H1 (cell line): ENCODE measurements at regions not wholly inside any gene's neighbourhood (a gene's known extent, or its start where the extent isn't known, plus 50 kb on each side); places are given as distances from the start of the nearest gene placed in this dataset.

Source experiments
- CTCF ChIA-PET: fragments of 300-600 bp; sonication (Branson Sonifier 250); formaldehyde crosslinking; loops from one replicate; lab custom pipeline; 2021; ENCODE audit not compliant: partially characterized antibody; lab: Charles Lee
- POLR2A ChIA-PET: fragments of 300-600 bp; sonication (Branson Sonifier 250); formaldehyde crosslinking; loops from one replicate; lab custom pipeline; 2021; ENCODE audit warnings: inconsistent platforms; ENCODE audit not compliant: partially characterized antibody; lab: Charles Lee
- DNase-seq, 2 experiments: peaks; one replicate each; pipeline versions ENCODE4 v3.0.0 to v3.0.0-alpha.2; 2010 to 2022; ENCODE audit warnings: low spot score in 2 of 2, low read depth in 1 of 2, mixed read lengths in 1 of 2
- FAIRE-seq: peaks from 2 replicates; lab custom pipeline; 2011; peaks lifted over from hg19 to GRCh38; lab: Jason Lieb, UNC
- H2AFZ ChIP-seq: 2 replicates; pipeline ENCODE4 v1.8.1; 2012; ENCODE audit warnings: low read length, inconsistent platforms
- H2AK5ac ChIP-seq: 2 replicates; pipeline ENCODE4 v1.6.1; 2013; ENCODE audit warnings: low read depth, low read length
- H2BK120ac ChIP-seq: replicated peaks from 2 replicates; pipeline ENCODE3; 2013; ENCODE audit warnings: low read depth, low read length, inconsistent platforms
- H2BK12ac ChIP-seq: 2 replicates; pipeline ENCODE4 v1.6.1; 2013; ENCODE audit warnings: low read depth, low read length
- H2BK15ac ChIP-seq: 2 replicates; pipeline ENCODE4 v1.6.1; 2013; ENCODE audit warnings: low read length
- H2BK20ac ChIP-seq: 2 replicates; pipeline ENCODE4 v1.6.1; 2013; ENCODE audit warnings: low read length
- H2BK5ac ChIP-seq: 2 replicates; pipeline ENCODE4 v1.6.1; 2013; ENCODE audit warnings: low read depth, low read length
- H3K14ac ChIP-seq: 2 replicates; pipeline ENCODE4 v1.6.1; 2013; ENCODE audit warnings: inconsistent platforms; ENCODE audit not compliant: insufficient read length
- H3K18ac ChIP-seq: 2 replicates; pipeline ENCODE4 v1.6.1; 2013; ENCODE audit warnings: low read length; ENCODE audit errors: extremely low read depth
- H3K23ac ChIP-seq: 2 replicates; pipeline ENCODE4 v1.6.1; 2013; ENCODE audit warnings: inconsistent platforms; ENCODE audit not compliant: insufficient read length
- H3K23me2 ChIP-seq: 2 replicates; pipeline ENCODE4 v1.6.1; 2013; ENCODE audit warnings: low read depth, low read length
- H3K27ac ChIP-seq: 2 replicates; pipeline ENCODE4 v1.6.1; 2011; ENCODE audit warnings: low read depth, low read length, inconsistent platforms
- H3K27me3 ChIP-seq, 4 experiments: replicated peaks in 1 of 4; 1 replicate in 1 of 4; 2 replicates in 3 of 4; pipeline versions ENCODE4 v1.6.1 to v1.8.1; 2011 to 2013; ENCODE audit warnings: low read length in 3 of 4, mild to moderate bottlenecking in 3 of 4, inconsistent platforms in 2 of 4, mixed read lengths in 2 of 4, moderate library complexity in 1 of 4; ENCODE audit not compliant: control insufficient read depth in 3 of 4, insufficient read depth in 3 of 4; ENCODE audit errors: extremely low read depth in 1 of 4
- H3K36me3 ChIP-seq, 4 experiments: 2 replicates each; pipeline versions ENCODE4 v1.6.1 to v1.8.1; 2011 to 2013; ENCODE audit warnings: mild to moderate bottlenecking in 4 of 4, low read length in 3 of 4, moderate library complexity in 2 of 4, control low read depth in 1 of 4, inconsistent platforms in 1 of 4; ENCODE audit not compliant: insufficient read depth in 4 of 4, control insufficient read depth in 2 of 4
- H3K4ac ChIP-seq: replicated peaks from 2 replicates; pipeline ENCODE3; 2013; ENCODE audit warnings: low read length, low read depth, mixed read lengths, inconsistent platforms; ENCODE audit not compliant: insufficient read length
- H3K4me1 ChIP-seq, 4 experiments: replicated peaks in 1 of 4; 1 replicate in 1 of 4; 2 replicates in 3 of 4; pipeline versions ENCODE4 v1.6.1 to v1.8.1; 2011 to 2013; ENCODE audit warnings: low read length in 3 of 4, inconsistent platforms in 2 of 4, mixed read lengths in 1 of 4; ENCODE audit not compliant: insufficient read depth in 4 of 4, control insufficient read depth in 3 of 4
- H3K4me2 ChIP-seq, 2 experiments: 2 replicates each; pipeline versions ENCODE4 v1.6.1 to v1.8.1; 2011 to 2013; ENCODE audit warnings: low read depth in 2 of 2, low read length in 2 of 2, control low read depth in 1 of 2, inconsistent platforms in 1 of 2, mild to moderate bottlenecking in 1 of 2; ENCODE audit not compliant: insufficient read depth in 1 of 2
- H3K4me3 ChIP-seq, 4 experiments: fragments of 200-600, 300-600 bp in 1 of 4; sonication (generic), shearing (Covaris generic), sonication (Bioruptor Twin) in 1 of 4; 2 replicates each; pipeline versions ENCODE4 v1.5.1 to v1.8.1; 2011 to 2016; ENCODE audit warnings: low read length in 4 of 4, low read depth in 3 of 4, control low read depth in 2 of 4, inconsistent platforms in 2 of 4, mild to moderate bottlenecking in 2 of 4, mixed read lengths in 1 of 4, moderate library complexity in 1 of 4; ENCODE audit not compliant: insufficient read depth in 2 of 4; ENCODE audit errors: extremely low read depth in 1 of 4
- H3K56ac ChIP-seq: replicated peaks from 2 replicates; pipeline ENCODE3; 2013; ENCODE audit warnings: low read depth, mild to moderate bottlenecking, mixed read lengths, low read length, inconsistent platforms; ENCODE audit not compliant: insufficient read length
- H3K79me1 ChIP-seq: 2 replicates; pipeline ENCODE4 v1.6.1; 2013; ENCODE audit warnings: low read depth, low read length, control low read depth
- H3K79me2 ChIP-seq, 2 experiments: 2 replicates each; pipeline versions ENCODE4 v1.6.1 to v1.8.1; 2012 to 2013; ENCODE audit warnings: low read length in 2 of 2, mild to moderate bottlenecking in 2 of 2, inconsistent platforms in 1 of 2; ENCODE audit not compliant: insufficient read depth in 2 of 2, control insufficient read depth in 1 of 2
- H3K9ac ChIP-seq, 4 experiments: replicated peaks in 1 of 4; 1 replicate in 1 of 4; 2 replicates in 3 of 4; pipeline versions ENCODE4 v1.6.1 to v1.8.1; 2011 to 2013; ENCODE audit warnings: low read depth in 3 of 4, low read length in 3 of 4, control low read depth in 2 of 4, mild to moderate bottlenecking in 2 of 4, moderate library complexity in 2 of 4, inconsistent platforms in 1 of 4; ENCODE audit errors: extremely low read depth in 1 of 4
- H3K9me3 ChIP-seq, 2 experiments: 2 replicates each; pipeline versions ENCODE4 v1.6.1 to v1.8.1; 2012 to 2013; ENCODE audit warnings: mild to moderate bottlenecking in 2 of 2, moderate library complexity in 2 of 2, control low read depth in 1 of 2, inconsistent platforms in 1 of 2, low read depth in 1 of 2, low read length in 1 of 2, mixed read lengths in 1 of 2; ENCODE audit not compliant: insufficient read depth in 2 of 2
- H4K20me1 ChIP-seq, 2 experiments: replicated peaks in 1 of 2; 2 replicates each; pipeline versions ENCODE3 to v1.8.1; 2011 to 2013; ENCODE audit warnings: inconsistent platforms in 2 of 2, low read length in 2 of 2, mild to moderate bottlenecking in 1 of 2; ENCODE audit not compliant: insufficient read depth in 2 of 2, control insufficient read depth in 1 of 2
- H4K5ac ChIP-seq: 2 replicates; pipeline ENCODE4 v1.6.1; 2013; ENCODE audit warnings: low read length, low read depth, mixed read lengths, inconsistent platforms; ENCODE audit not compliant: insufficient read length
- H4K8ac ChIP-seq: 2 replicates; pipeline ENCODE4 v1.8.0; 2013; ENCODE audit warnings: mild to moderate bottlenecking, moderate library complexity, low read length, inconsistent platforms; ENCODE audit not compliant: insufficient read depth; ENCODE audit errors: extremely low read depth
- H4K91ac ChIP-seq: replicated peaks from 2 replicates; pipeline ENCODE3; 2013; ENCODE audit warnings: low read length, mixed read lengths, inconsistent platforms; ENCODE audit not compliant: insufficient read length
- BCL11A ChIP-seq, 2 experiments: IDR thresholded peaks; one replicate each; pipeline ENCODE4 v1.6.1; 2011; ENCODE audit warnings: low read depth in 2 of 2, low read length in 2 of 2, mild to moderate bottlenecking in 2 of 2
- BRCA1 ChIP-seq: IDR thresholded peaks from 2 replicates; pipeline ENCODE4 v1.6.1; 2012; ENCODE audit warnings: low read depth, low read length, improper control_type of control experiment
- EGR1 ChIP-seq: IDR thresholded peaks from 2 replicates; pipeline ENCODE4 v1.6.1; 2011; ENCODE audit warnings: low read depth, low read length, borderline replicate concordance
- NANOG ChIP-seq: IDR thresholded peaks from 2 replicates; pipeline ENCODE4 v1.6.1; 2011; ENCODE audit warnings: low read length, low read depth, mild to moderate bottlenecking, inconsistent platforms; ENCODE audit not compliant: insufficient read depth, poor library complexity, severe bottlenecking
- SAP30 ChIP-seq: fragments of 300-600 bp; sonication (generic); IDR thresholded peaks from 2 replicates; pipeline ENCODE4 v1.7.1; 2012; ENCODE audit warnings: low read length, moderate library complexity, mild to moderate bottlenecking, inconsistent platforms; ENCODE audit not compliant: insufficient read depth, insufficient replicate concordance
- YY1 ChIP-seq: IDR thresholded peaks from 2 replicates; pipeline ENCODE4 v1.6.1; 2011; ENCODE audit warnings: low read depth, mild to moderate bottlenecking, low read length
- WGBS, 2 experiments: shearing (Covaris generic) in 1 of 2; methylation state at CpG; one replicate each; pipeline versions ENCODE4 v1.1.6 to v1.1.7; 2013 to 2015; ENCODE audit warnings: low lambda C conversion rate in 2 of 2, mixed read lengths in 2 of 2, inconsistent platforms in 1 of 2, low coverage in 1 of 2, missing lambda C conversion rate in 1 of 2; ENCODE audit not compliant: insufficient replicate concordance in 2 of 2, insufficient coverage in 1 of 2, insufficient read length in 1 of 2; ENCODE audit errors: extremely low coverage in 1 of 2, missing lambda C conversion rate in 1 of 2; 5-methylcytosine and 5-hydroxymethylcytosine counted together
- TF ChIP-seq, protein P1 (sequence below): IDR thresholded peaks from 2 replicates; pipeline ENCODE4 v1.6.1; 2012; ENCODE audit warnings: inconsistent platforms

DNA sequence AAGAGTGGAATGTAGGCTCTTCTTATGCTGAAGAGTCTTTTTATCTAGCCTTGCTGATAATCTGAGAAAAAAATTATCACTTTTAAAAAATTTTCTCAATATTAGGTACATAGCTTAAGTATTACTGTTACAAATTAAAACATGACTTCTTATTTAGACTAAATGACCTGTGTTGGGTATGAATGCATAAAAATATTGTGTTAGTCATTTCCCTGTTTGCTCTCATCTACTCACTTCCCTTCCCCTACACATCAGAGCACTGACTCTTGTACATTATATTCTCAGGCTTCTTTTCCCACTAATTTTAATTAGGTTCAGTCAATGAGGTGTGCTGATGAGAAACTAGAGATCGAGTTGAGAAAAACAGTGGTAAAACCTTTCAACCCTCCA, 881.0 kb downstream of the PCDH18 start:
- H3K9me3 ChIP-seq, result no peaks in the 10 kb centered on the region
- no peak overlapping the region for H3K4me3 ChIP-seq
- no peak overlapping the region for H2BK12ac ChIP-seq
- ChIA-PET CTCF (no interaction called here), POLR2A (no interaction called here)
- no peaks in the 10 kb centered on the region for H4K20me1 ChIP-seq
- 88% methylated on average over 1 of the region's 1 CpG; no CpG with 5 or more reads in 1 of the 2 experiments for WGBS, 2 experiments
- H3K36me3 ChIP-seq, result no peaks in the 10 kb centered on the region
- no peak overlapping the region for H3K14ac ChIP-seq
- H3K4ac ChIP-seq, result no peak overlapping the region
- H2BK15ac ChIP-seq, result no peak overlapping the region
- no peak overlapping the region for H4K5ac ChIP-seq
- no peak overlapping the region for H4K91ac ChIP-seq
- H3K23ac ChIP-seq, result no peak overlapping the region
- FAIRE-seq, result no peak
- no peaks in the 10 kb centered on the region; the same call in 1 of the 2 replicates for H3K23me2 ChIP-seq
- H3K27me3 ChIP-seq, result no peaks in the 10 kb centered on the region
- H3K27ac ChIP-seq, result no peak overlapping the region
- H4K8ac ChIP-seq, result no peak overlapping the region
- H2BK120ac ChIP-seq, result no peak overlapping the region
- no peak overlapping the region for H3K9ac ChIP-seq
- H2BK20ac ChIP-seq, result no peak overlapping the region
- no peak overlapping the region for H3K18ac ChIP-seq
- H3K4me2 ChIP-seq, result no peak overlapping the region
- no peaks in the 10 kb centered on the region for H3K79me1 ChIP-seq
- no peak overlapping the region for H2AFZ ChIP-seq
- no peak for TF ChIP-seq BRCA1
- no peak for TF ChIP-seq YY1
- no peak for TF ChIP-seq NANOG
- TF ChIP-seq, protein P1, sequence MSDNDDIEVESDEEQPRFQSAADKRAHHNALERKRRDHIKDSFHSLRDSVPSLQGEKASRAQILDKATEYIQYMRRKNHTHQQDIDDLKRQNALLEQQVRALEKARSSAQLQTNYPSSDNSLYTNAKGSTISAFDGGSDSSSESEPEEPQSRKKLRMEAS, result no peak
- no peak for TF ChIP-seq SAP30
- no peak for TF ChIP-seq BCL11A (IDR thresholded peaks at IDR 0.05; ENCODE audit: low read depth in 2 of 2, low read length in 2 of 2)
- no peak for TF ChIP-seq EGR1
- TF ChIP-seq, all 59 proteins: peak for 0
- no peaks in the 10 kb centered on the region for H3K79me2 ChIP-seq
- no peak for DNase-seq
- no peak overlapping the region for H2AK5ac ChIP-seq
- H3K56ac ChIP-seq, result no peak overlapping the region
- no peak overlapping the region for H2BK5ac ChIP-seq
- no peaks in the 10 kb centered on the region for H3K4me1 ChIP-seq
